Neural cell (in vitro differentiated cells): ENCODE measurements at regions not wholly inside any gene's neighbourhood (a gene's known extent, or its start where the extent isn't known, plus 50 kb on each side); places are given as distances from the start of the nearest gene placed in this dataset.

Experiments
- CTCF ChIP-seq: fragments of 450-650 bp; IDR thresholded peaks from 2 replicates; pipeline ENCODE4 v1.5.1; 2014; ENCODE audit warnings: antibody characterized with exemption, mild to moderate bottlenecking, moderate library complexity; ENCODE audit not compliant: poor library complexity, severe bottlenecking
- EZH2 ChIP-seq: fragments of 200-600, 300-800 bp; shearing (Covaris generic), sonication (generic); IDR thresholded peaks from 2 replicates; pipeline ENCODE4 v1.6.1; 2014; ENCODE audit warnings: antibody characterized with exemption, low read length, borderline replicate concordance, mild to moderate bottlenecking; ENCODE audit not compliant: insufficient read depth, poor library complexity, severe bottlenecking
- TAF1 ChIP-seq: IDR thresholded peaks from 2 replicates; pipeline ENCODE4 v1.6.1; 2012; ENCODE audit warnings: low read depth
- TF ChIP-seq, protein P1 (sequence below): IDR thresholded peaks from 2 replicates; pipeline ENCODE4 v1.6.1; 2012; ENCODE audit warnings: borderline replicate concordance

DNA sequence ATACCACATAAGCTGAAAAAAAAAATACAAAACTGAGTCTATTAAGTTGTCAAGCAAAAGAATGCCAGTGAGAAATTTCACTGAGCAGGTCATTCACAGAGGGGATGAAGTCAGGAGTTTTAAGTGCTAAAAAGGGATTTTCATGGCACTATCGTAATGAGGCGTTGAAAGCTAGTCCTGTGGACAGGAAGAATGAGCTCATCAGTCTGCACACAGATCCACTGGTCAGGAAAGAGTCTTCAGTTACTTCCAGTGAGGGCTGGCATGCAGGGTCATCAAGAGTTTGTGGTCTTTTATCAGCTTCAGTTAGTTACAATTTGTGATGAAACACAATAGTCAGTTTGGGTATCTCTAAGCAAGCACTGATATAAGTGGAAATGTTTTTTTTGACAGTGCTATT, 88.1 kb upstream of the WSCD2 start:
- TF ChIP-seq CTCF (no peak), TAF1 (no peak), EZH2 (no peak)
- TF ChIP-seq, protein P1, sequence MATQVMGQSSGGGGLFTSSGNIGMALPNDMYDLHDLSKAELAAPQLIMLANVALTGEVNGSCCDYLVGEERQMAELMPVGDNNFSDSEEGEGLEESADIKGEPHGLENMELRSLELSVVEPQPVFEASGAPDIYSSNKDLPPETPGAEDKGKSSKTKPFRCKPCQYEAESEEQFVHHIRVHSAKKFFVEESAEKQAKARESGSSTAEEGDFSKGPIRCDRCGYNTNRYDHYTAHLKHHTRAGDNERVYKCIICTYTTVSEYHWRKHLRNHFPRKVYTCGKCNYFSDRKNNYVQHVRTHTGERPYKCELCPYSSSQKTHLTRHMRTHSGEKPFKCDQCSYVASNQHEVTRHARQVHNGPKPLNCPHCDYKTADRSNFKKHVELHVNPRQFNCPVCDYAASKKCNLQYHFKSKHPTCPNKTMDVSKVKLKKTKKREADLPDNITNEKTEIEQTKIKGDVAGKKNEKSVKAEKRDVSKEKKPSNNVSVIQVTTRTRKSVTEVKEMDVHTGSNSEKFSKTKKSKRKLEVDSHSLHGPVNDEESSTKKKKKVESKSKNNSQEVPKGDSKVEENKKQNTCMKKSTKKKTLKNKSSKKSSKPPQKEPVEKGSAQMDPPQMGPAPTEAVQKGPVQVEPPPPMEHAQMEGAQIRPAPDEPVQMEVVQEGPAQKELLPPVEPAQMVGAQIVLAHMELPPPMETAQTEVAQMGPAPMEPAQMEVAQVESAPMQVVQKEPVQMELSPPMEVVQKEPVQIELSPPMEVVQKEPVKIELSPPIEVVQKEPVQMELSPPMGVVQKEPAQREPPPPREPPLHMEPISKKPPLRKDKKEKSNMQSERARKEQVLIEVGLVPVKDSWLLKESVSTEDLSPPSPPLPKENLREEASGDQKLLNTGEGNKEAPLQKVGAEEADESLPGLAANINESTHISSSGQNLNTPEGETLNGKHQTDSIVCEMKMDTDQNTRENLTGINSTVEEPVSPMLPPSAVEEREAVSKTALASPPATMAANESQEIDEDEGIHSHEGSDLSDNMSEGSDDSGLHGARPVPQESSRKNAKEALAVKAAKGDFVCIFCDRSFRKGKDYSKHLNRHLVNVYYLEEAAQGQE, result no peak
